Fibroblast of skin of left biceps (primary cell): ENCODE measurements at regions not wholly inside any gene's neighbourhood (a gene's known extent, or its start where the extent isn't known, plus 50 kb on each side); places are given as distances from the start of the nearest gene placed in this dataset.
A peak's percentile ranks its signal among the peaks of the same experiment; 100 is the strongest.
"Not testable (repeated sequence)": the region's sequence is repeated elsewhere in the genome, so short reads cannot be mapped to it uniquely, and the experiment has no call there.

Source experiments
- DNase-seq, 2 experiments: peaks; one replicate each; pipeline ENCODE4 v3.0.0-alpha.2; 2013; ENCODE audit warnings: low read depth in 2 of 2

GRCh38 chr10:91003379-91003778 is 82.5 kb upstream of the ANKRD1 start:
- not testable (repeated sequence) for DNase-seq

GRCh38 chr10:91005276-91005675 is 84.4 kb upstream of the ANKRD1 start:
- not testable (repeated sequence) for DNase-seq

DNA sequence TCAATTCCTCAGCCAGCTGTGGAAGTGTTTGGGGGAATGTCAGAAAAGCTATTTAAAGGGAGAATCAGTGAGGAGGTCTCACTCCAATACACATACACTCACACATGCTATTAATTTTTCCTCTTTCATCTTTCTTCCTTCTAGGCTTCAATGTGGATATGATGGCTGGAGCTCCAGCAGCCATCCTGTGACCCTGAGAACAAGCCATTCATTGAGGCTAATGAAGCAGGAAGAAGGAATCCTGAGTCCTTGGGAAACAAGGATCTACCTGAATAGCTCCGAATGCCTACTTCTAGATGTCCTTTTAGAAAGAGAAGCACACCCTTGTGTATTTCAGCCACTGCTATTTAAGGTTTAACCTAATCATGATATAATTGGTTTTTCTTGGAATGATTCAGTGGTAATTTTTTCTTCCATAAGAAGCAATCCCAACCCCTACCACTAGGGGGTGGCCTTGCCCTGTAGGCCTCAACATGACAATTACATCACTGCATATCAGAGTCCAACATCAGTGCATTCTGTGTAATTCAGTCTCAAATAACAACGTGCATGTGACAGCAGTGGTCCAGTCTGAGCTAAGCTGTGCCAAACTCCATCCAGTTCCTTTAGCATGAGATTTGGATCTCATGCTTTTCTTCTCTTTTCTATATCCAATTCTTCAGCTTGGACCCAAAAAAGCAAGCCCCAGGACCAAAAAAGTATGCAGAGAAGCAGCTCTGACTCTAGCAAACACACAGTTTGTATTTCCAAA is 85.3 kb upstream of the ANKRD1 start:
- DNase-seq, result peak; percentile 41 to 42

- no peak for DNase-seq
Observed at GRCh38 chr10:91006752-91007346, 86.0 kb upstream of the ANKRD1 start.

- DNase-seq, result no peak
Observed at GRCh38 chr10:91007655-91008054, 86.8 kb upstream of the ANKRD1 start.

DNA sequence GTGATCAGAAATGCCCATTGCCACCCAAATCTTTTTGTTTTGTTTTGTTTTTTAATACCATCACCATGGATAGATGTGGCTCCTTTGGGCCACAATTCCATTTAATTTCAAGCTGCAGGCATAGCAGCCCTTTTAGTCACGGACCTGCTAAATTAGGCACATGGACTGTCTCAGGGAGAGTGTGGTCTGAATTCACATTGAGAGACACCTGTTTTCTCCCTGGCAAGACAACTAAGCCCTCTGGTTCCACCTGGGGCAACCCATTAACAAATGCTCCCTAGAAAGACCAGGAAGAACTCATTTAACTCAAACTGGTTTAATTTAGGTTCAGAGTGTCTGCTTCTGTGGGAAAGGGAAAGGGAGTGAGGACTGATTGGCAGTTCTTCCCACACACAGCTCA is 88.2 kb upstream of the ANKRD1 start:
- no peak for DNase-seq

- DNase-seq, result no peak
Observed at GRCh38 chr10:91010952-91011351, 90.1 kb upstream of the ANKRD1 start.

- no peak for DNase-seq
Observed at GRCh38 chr10:91012502-91012901, 91.6 kb upstream of the ANKRD1 start.

GRCh38 chr10:91013985-91014384 is 93.1 kb upstream of the ANKRD1 start:
- DNase-seq, result no peak

DNA sequence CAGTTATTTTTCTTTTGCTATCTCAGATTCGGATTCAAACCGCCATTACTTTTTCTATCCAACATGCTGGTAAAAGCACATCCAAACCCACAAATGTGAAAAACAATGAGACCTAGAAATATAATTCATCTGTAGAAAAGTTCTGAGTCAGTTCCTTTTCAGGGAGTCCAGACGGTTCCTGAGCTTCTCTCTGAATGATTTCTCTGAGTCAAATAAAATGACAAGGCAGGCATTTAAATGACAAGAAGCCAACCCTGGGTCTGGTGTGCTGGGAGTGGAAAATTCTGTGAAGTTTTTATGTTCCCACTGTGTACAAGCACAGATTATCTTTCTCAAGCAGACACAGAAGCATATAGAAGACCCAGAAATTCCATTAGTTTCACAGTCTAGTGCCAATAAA is 96.3 kb upstream of the ANKRD1 start:
- DNase-seq, result no peak

- no peak for DNase-seq
Observed at GRCh38 chr10:91021901-91022300, 101.0 kb upstream of the ANKRD1 start.

DNA sequence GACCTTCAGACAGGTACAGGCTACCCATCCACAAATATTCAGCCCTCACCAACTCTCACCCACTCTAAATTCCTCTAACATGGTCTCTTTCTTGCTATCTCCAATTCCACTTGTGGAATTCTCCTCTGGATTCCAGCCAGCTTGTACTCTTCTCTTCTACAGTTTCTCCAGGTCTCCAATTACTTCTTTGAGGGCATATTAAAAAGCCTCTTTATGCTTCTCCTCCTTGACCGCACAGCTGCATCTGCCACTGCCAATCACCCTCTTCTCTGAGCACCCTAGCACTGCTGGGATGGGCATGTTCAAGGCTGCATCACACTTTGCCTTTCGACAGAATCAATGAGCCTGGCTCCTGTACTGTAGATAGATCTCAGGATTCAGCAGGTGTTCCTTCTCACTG is 101.5 kb upstream of the ANKRD1 start:
- DNase-seq, result no peak

DNA sequence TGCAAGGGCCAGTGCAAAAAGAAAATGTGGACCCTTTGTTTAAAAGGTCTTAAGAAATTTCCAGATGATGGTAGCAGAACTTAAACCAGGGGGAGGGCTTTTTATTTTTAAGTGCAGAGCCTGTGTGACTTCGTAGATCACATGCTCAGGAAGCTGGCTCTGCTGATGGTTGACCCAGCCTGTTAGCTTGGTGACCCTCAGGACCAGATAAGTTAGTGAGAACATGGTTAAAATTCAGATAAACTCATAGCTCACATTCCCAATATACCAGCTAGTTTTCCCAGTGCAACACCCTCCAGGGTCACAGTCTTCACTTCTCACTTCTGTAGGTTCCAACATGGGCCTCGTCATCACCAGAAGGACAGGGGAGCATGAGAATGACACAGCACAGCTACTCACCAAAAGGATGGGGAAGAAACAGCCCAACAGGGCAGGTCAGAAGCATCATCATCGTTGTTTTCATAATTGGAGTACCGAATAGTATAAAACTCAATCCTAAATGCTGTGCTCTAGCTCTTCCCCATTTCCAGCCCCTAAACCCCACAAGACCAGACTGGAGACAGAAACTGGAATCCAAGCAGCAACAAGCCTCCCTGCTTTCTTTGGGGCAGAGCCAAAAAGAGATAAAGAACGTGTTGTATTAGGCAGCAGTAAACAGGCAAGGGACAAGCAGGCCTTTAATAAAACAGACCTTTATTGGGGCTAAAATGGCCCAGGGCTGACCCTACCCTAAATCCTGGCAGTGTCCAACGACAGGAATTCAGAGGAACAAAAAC is 102.2 kb upstream of the ANKRD1 start:
- DNase-seq, result no peak

- DNase-seq, result no peak
Observed at GRCh38 chr10:91023700-91024398, 103.0 kb upstream of the ANKRD1 start.

DNA sequence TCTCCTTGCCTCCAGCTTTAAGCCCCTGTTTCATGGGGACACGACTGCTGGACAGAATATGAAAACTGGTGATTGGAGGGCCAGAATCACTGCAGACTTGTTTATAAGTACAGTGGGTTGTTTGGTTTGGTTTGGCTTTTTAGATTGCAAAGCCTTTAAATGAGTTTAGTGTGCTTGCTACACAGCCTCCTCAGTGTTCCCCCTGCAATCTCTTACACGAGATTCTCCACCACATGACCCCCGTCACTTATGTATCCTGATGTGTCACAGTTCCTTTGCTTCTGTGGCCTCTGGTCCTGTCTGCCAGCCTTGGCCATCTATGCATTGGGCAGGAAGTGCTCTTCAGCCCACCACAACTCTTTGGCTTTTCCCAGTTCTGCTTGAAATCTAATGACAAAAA is 103.7 kb upstream of the ANKRD1 start:
- no peak for DNase-seq

DNA sequence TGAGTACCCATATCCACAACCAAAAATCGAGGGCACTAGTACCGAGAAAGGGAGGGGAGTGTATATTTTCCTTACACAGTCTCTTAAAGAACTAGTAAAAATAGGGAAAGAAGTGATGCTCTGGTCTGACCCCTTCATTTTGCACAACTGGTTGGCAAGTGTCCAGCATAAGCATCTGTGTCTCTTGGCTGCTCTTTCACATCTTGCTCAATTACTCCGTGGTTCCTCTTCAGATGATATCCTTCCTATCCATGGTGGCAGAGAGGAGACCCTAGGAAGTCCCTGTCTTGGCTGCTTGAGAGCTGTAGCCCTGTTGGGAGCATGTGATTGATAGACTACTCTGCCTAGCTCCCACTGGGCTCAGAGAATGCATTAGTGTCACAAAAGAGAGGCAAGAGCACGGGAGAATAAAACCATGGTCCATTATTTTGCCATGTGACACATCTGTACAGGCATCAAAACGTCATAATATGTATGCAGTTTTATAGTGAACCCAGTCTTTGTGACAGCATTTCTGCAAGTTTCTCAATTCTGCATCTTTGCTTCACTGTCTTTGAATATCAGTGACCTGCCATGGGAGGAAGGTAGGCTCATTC is 111.8 kb upstream of the ANKRD1 start:
- peak in 1 of 2 experiments; percentile 16 for DNase-seq

DNA sequence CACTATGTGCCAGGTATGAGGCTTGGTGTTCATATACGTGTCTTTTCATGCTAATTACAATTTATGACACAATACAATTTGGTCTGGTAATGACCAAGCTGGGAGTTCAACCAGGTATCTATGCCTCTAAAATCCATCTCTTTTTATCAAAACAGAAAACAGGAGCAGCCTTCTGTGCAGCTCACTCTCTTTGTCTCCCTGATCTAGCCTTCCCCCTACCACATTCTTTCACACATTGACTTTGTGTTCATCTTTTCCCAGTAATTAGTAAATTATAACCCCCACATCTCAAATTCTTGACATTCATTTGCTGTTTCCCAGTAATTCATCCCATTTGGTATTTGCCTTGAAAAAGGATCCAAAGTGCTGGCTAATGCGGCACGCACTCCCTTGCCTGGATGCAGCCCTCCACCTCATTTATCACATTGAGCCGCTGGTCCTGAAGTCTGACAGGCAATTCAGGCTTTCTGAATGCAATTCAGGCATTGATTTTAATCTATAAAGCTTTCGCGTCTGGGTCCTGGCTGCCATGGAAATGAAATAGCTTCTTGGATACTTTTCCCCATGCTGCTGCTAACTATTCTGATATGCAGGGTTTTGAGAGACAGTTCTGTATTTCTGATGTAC is 112.5 kb upstream of the ANKRD1 start:
- no peak for DNase-seq

DNA sequence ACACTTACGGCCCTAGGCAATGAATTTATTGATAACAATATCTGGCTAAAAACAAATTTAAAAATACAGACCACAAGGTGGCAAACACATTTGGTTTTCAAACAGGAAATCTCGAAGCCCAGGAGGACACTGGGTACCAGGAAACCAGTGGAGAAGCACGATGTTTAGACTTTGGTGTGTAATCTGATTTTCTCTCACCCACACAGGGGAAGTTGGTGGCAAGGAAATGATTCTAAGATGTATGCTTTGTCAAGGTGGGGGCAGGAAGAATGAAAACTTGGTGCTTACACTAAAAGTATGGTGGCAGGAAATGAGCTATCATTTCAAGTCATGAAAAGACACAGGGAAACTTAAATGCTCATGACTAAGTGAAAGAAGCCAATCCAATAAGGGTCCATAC is 113.2 kb upstream of the ANKRD1 start:
- DNase-seq, result no peak

- DNase-seq, result peak; percentile 46 to 53
Observed at GRCh38 chr10:91034494-91035159, 113.7 kb upstream of the ANKRD1 start.

GRCh38 chr10:91035650-91036292 is 114.9 kb upstream of the ANKRD1 start:
- no peak for DNase-seq
